Subcutaneous abdominal adipose tissue (tissue), 5 donors: ENCODE measurements at regions not wholly inside any gene's neighbourhood (a gene's known extent, or its start where the extent isn't known, plus 50 kb on each side); places are given as distances from the start of the nearest gene placed in this dataset.

Experiments used
- H3K27ac ChIP-seq: one replicate; pipeline ENCODE4 v1.7.0; 2013; ENCODE audit warnings: low read depth, mild to moderate bottlenecking, inconsistent platforms, low read length, moderate library complexity
- H3K27me3 ChIP-seq, 5 donors: one replicate each; pipeline ENCODE4 v1.7.0; 2013; ENCODE audit warnings: low read length in 5 of 5, inconsistent platforms in 1 of 5; ENCODE audit not compliant: control insufficient read depth in 5 of 5, insufficient read depth in 4 of 5
- H3K36me3 ChIP-seq, 5 donors: one replicate each; pipeline ENCODE4 v1.7.0; 2013; ENCODE audit warnings: low read length in 5 of 5; ENCODE audit not compliant: control insufficient read depth in 5 of 5, insufficient read depth in 5 of 5
- H3K4me1 ChIP-seq, 5 donors: one replicate each; pipeline ENCODE4 v1.7.0; 2013; ENCODE audit warnings: low read length in 5 of 5, mild to moderate bottlenecking in 3 of 5, moderate library complexity in 1 of 5; ENCODE audit not compliant: control insufficient read depth in 5 of 5, insufficient read depth in 5 of 5
- H3K4me3 ChIP-seq, 5 donors: one replicate each; pipeline ENCODE4 v1.7.0; 2013; ENCODE audit warnings: low read length in 5 of 5, low read depth in 1 of 5
- H3K9ac ChIP-seq, 5 donors: one replicate each; pipeline ENCODE4 v1.7.0; 2013; ENCODE audit warnings: low read length in 5 of 5, mild to moderate bottlenecking in 4 of 5, moderate library complexity in 3 of 5
- H3K9me3 ChIP-seq, 5 donors: one replicate each; pipeline ENCODE4 v1.7.0; 2013; ENCODE audit warnings: low read length in 5 of 5; ENCODE audit not compliant: control insufficient read depth in 5 of 5
- donor health status: healthy.
- donor health status: healthy.
- donor health status: healthy.
- donor health status: healthy.
- donor health status: healthy.

GRCh38 chr4:138678985-138679746 is 336.4 kb upstream of the NOCT start:
- Histone ChIP-seq H3K9me3 (no peaks in the 10 kb centered on the region), H3K9ac (no peak overlapping the region), H3K4me1 (peaks cover 0 to 4% (median 2%) of the 10 kb centered on the region in 5 donors), H3K27ac (no peak overlapping the region), H3K36me3 (no peaks in the 10 kb centered on the region), H3K4me3 (no peak overlapping the region), H3K27me3 (no peaks in the 10 kb centered on the region)

- Histone ChIP-seq H3K27ac (no peak overlapping the region), H3K9ac (no peak overlapping the region), H3K4me1 (peaks cover 0 to 7% (median 6%) of the 10 kb centered on the region in 5 donors), H3K36me3 (no peaks in the 10 kb centered on the region), H3K27me3 (no peaks in the 10 kb centered on the region), H3K9me3 (no peaks in the 10 kb centered on the region), H3K4me3 (no peak overlapping the region)
Observed at GRCh38 chr4:138677748-138678147, 337.8 kb upstream of the NOCT start.

- peaks cover 0 to 13% (median 11%) of the 10 kb centered on the region in 5 donors for H3K4me1 ChIP-seq
- no peaks in the 10 kb centered on the region for H3K36me3 ChIP-seq
- no peaks in the 10 kb centered on the region for H3K9me3 ChIP-seq
- no peak overlapping the region for H3K4me3 ChIP-seq
- H3K9ac ChIP-seq = no peak overlapping the region
- no peak overlapping the region for H3K27ac ChIP-seq
- H3K27me3 ChIP-seq = no peaks in the 10 kb centered on the region
Observed at GRCh38 chr4:138677212-138677611, 338.4 kb upstream of the NOCT start.

GRCh38 chr4:138675685-138676084 is 339.9 kb upstream of the NOCT start:
- Histone ChIP-seq H3K27ac (no peak overlapping the region), H3K9me3 (no peaks in the 10 kb centered on the region), H3K4me3 (no peak overlapping the region), H3K4me1 (peaks cover 2 to 19% (median 13%) of the 10 kb centered on the region in 5 donors), H3K36me3 (no peaks in the 10 kb centered on the region), H3K9ac (no peak overlapping the region), H3K27me3 (no peaks in the 10 kb centered on the region)

- H3K9ac ChIP-seq = no peak overlapping the region
- no peaks in the 10 kb centered on the region for H3K9me3 ChIP-seq
- H3K4me3 ChIP-seq = no peak overlapping the region
- H3K36me3 ChIP-seq = no peaks in the 10 kb centered on the region
- no peak overlapping the region for H3K27ac ChIP-seq
- no peaks in the 10 kb centered on the region for H3K27me3 ChIP-seq
- peaks cover 2 to 19% (median 13%) of the 10 kb centered on the region in 5 donors for H3K4me1 ChIP-seq
Observed at GRCh38 chr4:138674209-138674608, 341.4 kb upstream of the NOCT start.

- Histone ChIP-seq H3K36me3 (no peaks in the 10 kb centered on the region), H3K9ac (no peak overlapping the region), H3K27ac (peak overlapping the region; percentile 13), H3K9me3 (no peaks in the 10 kb centered on the region), H3K4me1 (peaks cover 2 to 19% (median 13%) of the 10 kb centered on the region in 5 donors), H3K27me3 (no peaks in the 10 kb centered on the region), H3K4me3 (no peak overlapping the region)
Observed at GRCh38 chr4:138673053-138673452, 342.5 kb upstream of the NOCT start.

GRCh38 chr4:138672393-138672976 is 343.1 kb upstream of the NOCT start:
- Histone ChIP-seq H3K4me3 (peak overlapping the region in 1 of 5 donors; percentile 18), H3K9ac (no peak overlapping the region), H3K9me3 (no peaks in the 10 kb centered on the region), H3K4me1 (peaks cover 2 to 19% (median 13%) of the 10 kb centered on the region in 5 donors), H3K27me3 (no peaks in the 10 kb centered on the region), H3K36me3 (no peaks in the 10 kb centered on the region), H3K27ac (peak overlapping the region; percentile 13)

- peaks cover 2 to 19% (median 13%) of the 10 kb centered on the region in 5 donors for H3K4me1 ChIP-seq
- no peak overlapping the region for H3K4me3 ChIP-seq
- no peaks in the 10 kb centered on the region for H3K9me3 ChIP-seq
- H3K9ac ChIP-seq = no peak overlapping the region
- no peak overlapping the region for H3K27ac ChIP-seq
- no peaks in the 10 kb centered on the region for H3K36me3 ChIP-seq
- H3K27me3 ChIP-seq = no peaks in the 10 kb centered on the region
Observed at GRCh38 chr4:138671606-138672084, 343.9 kb upstream of the NOCT start.

GRCh38 chr4:138671106-138671505 is 344.5 kb upstream of the NOCT start:
- no peak overlapping the region for H3K9ac ChIP-seq
- no peak overlapping the region for H3K27ac ChIP-seq
- no peaks in the 10 kb centered on the region for H3K9me3 ChIP-seq
- H3K4me1 ChIP-seq = peaks cover 2 to 19% (median 13%) of the 10 kb centered on the region in 5 donors
- H3K36me3 ChIP-seq = no peaks in the 10 kb centered on the region
- no peak overlapping the region for H3K4me3 ChIP-seq
- H3K27me3 ChIP-seq = no peaks in the 10 kb centered on the region

- Histone ChIP-seq H3K36me3 (no peaks in the 10 kb centered on the region), H3K27ac (no peak overlapping the region), H3K9ac (no peak overlapping the region), H3K4me1 (peaks cover 2 to 19% (median 13%) of the 10 kb centered on the region in 5 donors), H3K9me3 (no peaks in the 10 kb centered on the region), H3K27me3 (no peaks in the 10 kb centered on the region), H3K4me3 (no peak overlapping the region)
Observed at GRCh38 chr4:138670681-138671080, 344.9 kb upstream of the NOCT start.
